ENCODE measurements at regions not wholly inside any gene's neighbourhood (a gene's known extent, or its start where the extent isn't known, plus 50 kb on each side); places are given as distances from the start of the nearest gene placed in this dataset.

DNA sequence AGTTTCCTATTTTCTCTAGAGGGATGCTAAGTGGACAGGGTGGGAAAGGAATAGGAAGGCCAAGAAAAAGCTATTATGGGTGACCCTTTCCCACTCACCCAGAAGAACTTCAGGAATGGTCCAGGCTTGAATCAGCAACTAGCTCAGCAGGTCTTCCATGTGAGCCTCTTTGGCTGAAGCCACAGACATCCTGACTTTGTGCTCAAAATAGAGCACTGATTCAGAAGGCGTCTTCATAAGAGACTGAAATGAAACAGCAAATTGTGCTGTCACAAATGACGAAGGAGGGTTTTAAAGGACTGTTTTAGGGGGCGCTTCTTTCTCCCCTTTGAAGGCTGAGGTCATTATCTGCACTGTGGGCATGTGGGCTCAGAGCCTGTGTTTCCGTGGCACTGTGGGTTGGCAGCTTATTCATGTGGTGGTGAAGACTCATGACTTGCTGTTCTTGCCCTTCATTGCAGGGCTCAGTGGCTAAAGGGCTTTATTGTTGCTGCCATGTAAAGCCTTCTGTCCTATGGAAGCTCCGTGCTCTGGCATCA, 65.8 kb upstream of the NFIL3 start:
- TF ChIP-seq CREB1 (IDR thresholded peaks at IDR 0.05; ENCODE audit: low read depth), result no peak
- TF ChIP-seq, protein P1, sequence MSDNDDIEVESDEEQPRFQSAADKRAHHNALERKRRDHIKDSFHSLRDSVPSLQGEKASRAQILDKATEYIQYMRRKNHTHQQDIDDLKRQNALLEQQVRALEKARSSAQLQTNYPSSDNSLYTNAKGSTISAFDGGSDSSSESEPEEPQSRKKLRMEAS (IDR thresholded peaks at IDR 0.05), result no peak

DNA sequence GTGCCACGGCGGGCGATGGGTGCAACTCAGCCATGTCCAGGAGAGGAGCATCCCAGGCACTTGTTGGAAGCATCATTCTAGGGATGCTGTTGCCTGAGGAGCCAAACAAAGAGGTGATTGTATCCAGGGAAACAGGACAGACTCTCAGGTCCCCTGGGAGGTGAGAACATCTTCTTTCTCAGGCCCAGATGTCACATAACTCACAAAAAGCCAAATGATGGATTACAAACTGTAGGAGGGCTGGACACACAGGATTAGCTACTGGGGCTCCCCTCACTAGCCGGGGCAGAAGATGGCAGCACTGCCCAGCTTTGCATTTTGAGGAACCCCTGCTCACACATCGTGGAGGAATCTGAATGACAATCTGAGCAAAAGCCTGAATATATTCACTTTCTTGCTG, 64.7 kb upstream of the NFIL3 start:
- TF ChIP-seq TCF12 (IDR thresholded peaks at IDR 0.05; ENCODE audit: low read depth) (no peak), FOXM1 (IDR thresholded peaks at IDR 0.05; ENCODE audit: borderline replicate concordance, low read depth) (no peak), CEBPB (IDR thresholded peaks at IDR 0.05) (no peak), ZBTB7A (IDR thresholded peaks at IDR 0.05; ENCODE audit: low read depth) (no peak), RAD21 (IDR thresholded peaks at IDR 0.05; ENCODE audit: low read depth) (no peak), TAF1 (IDR thresholded peaks at IDR 0.05; ENCODE audit: low read depth) (no peak), YY1 (IDR thresholded peaks at IDR 0.05; ENCODE audit: low read depth) (no peak), EP300 (IDR thresholded peaks at IDR 0.05; ENCODE audit: borderline replicate concordance) (no peak), CREB1 (IDR thresholded peaks at IDR 0.05; ENCODE audit: low read depth) (no peak), TEAD4 (IDR thresholded peaks at IDR 0.05) (no peak), NFIC (IDR thresholded peaks at IDR 0.05) (no peak), EGR1 (IDR thresholded peaks at IDR 0.05) (no peak)
- TF ChIP-seq, protein P1 (IDR thresholded peaks at IDR 0.05), result no peak
- TF ChIP-seq, protein P2, sequence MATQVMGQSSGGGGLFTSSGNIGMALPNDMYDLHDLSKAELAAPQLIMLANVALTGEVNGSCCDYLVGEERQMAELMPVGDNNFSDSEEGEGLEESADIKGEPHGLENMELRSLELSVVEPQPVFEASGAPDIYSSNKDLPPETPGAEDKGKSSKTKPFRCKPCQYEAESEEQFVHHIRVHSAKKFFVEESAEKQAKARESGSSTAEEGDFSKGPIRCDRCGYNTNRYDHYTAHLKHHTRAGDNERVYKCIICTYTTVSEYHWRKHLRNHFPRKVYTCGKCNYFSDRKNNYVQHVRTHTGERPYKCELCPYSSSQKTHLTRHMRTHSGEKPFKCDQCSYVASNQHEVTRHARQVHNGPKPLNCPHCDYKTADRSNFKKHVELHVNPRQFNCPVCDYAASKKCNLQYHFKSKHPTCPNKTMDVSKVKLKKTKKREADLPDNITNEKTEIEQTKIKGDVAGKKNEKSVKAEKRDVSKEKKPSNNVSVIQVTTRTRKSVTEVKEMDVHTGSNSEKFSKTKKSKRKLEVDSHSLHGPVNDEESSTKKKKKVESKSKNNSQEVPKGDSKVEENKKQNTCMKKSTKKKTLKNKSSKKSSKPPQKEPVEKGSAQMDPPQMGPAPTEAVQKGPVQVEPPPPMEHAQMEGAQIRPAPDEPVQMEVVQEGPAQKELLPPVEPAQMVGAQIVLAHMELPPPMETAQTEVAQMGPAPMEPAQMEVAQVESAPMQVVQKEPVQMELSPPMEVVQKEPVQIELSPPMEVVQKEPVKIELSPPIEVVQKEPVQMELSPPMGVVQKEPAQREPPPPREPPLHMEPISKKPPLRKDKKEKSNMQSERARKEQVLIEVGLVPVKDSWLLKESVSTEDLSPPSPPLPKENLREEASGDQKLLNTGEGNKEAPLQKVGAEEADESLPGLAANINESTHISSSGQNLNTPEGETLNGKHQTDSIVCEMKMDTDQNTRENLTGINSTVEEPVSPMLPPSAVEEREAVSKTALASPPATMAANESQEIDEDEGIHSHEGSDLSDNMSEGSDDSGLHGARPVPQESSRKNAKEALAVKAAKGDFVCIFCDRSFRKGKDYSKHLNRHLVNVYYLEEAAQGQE (IDR thresholded peaks at IDR 0.05; ENCODE audit: low read depth), result no peak
- TF ChIP-seq, protein P3, sequence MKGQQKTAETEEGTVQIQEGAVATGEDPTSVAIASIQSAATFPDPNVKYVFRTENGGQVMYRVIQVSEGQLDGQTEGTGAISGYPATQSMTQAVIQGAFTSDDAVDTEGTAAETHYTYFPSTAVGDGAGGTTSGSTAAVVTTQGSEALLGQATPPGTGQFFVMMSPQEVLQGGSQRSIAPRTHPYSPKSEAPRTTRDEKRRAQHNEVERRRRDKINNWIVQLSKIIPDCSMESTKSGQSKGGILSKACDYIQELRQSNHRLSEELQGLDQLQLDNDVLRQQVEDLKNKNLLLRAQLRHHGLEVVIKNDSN (IDR thresholded peaks at IDR 0.05), result no peak

DNA sequence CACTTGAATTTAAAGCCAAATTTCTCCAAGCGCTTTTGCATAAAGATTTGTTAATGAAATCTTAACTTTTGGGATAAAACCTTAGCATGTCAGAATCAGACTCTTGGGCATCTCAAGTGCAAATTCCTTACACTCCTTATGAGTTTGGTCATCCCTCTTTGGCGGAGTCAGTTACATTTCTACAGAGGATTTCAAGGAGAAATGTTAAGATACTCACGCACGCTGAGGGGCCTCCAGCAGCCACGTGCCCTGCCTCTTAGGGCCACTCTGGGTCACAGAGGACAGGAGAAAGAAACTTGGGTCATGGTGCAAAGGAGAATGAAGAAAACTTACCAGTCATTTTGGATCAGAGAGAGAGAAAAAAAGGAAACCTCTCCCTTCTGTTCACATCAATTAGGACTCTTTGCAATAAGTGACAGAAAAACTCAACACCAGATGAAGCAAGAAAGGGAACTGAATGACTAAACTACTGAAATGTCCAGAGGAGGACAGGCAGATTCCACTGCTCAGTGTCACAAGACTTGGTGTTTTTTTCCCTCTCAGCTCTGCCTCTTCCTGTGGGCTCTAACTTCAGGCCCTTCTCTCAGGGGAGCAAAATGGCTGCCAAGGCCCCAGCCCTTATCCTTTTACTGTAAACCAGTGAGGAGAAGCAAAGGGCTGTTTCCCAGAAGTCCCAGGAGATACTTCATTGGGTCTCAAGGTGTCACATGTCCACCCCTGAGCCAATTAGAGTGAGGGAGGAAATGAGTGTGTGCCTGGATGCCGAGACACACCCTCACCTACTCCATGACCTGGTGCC, 63.3 kb upstream of the NFIL3 start:
- TF ChIP-seq NFIC (IDR thresholded peaks at IDR 0.05), result no peak
- TF ChIP-seq, protein P3 (IDR thresholded peaks at IDR 0.05), result peak; percentile 43; the same call in 1 of the 2 replicates

DNA sequence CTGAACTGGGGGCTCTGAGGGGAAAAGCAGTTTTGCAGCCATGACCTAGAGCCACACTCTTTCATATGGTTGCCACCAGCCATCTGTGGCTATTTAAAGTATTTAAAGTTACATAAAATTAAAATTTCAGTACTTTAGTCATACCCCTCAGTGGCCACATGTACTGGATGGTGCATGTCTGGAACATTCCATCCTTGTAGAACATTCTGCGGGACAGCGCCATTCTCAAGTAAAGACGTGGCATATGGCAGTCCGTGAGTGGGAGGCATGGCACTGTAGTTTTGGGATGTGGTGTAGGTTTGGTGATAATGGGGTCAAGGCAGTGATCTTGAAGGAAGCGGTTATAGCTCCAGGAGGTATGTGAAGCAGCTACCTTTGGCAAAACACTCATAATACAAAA, 61.4 kb upstream of the NFIL3 start:
- TF ChIP-seq NFIC (IDR thresholded peaks at IDR 0.05) (no peak), TAF1 (IDR thresholded peaks at IDR 0.05; ENCODE audit: low read depth) (no peak), CREB1 (IDR thresholded peaks at IDR 0.05; ENCODE audit: low read depth) (no peak)

DNA sequence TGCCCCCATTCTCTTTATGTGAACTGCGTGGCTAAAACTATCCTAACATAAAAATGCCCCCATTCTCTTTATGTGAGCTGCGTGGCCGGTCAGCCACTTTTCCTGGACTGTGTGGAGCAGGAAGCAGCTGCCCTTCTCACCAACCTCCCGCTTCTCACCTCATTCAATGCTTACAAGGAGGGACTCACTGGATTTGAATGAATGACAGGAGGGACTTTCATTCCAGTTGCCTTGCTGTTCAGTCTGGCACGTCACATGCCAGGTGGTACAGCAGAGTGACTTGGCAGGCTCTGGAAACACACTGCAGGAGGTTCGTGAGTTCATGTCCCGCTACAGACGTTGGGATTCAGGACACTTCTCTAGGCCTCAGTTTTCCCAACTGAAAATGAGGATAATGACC, 60.2 kb upstream of the NFIL3 start:
- TF ChIP-seq CEBPB (IDR thresholded peaks at IDR 0.05), result no peak
- TF ChIP-seq, protein P1 (IDR thresholded peaks at IDR 0.05), result no peak
- TF ChIP-seq CREB1 (IDR thresholded peaks at IDR 0.05; ENCODE audit: low read depth), result no peak
- no peak for TF ChIP-seq EGR1 (IDR thresholded peaks at IDR 0.05)

DNA sequence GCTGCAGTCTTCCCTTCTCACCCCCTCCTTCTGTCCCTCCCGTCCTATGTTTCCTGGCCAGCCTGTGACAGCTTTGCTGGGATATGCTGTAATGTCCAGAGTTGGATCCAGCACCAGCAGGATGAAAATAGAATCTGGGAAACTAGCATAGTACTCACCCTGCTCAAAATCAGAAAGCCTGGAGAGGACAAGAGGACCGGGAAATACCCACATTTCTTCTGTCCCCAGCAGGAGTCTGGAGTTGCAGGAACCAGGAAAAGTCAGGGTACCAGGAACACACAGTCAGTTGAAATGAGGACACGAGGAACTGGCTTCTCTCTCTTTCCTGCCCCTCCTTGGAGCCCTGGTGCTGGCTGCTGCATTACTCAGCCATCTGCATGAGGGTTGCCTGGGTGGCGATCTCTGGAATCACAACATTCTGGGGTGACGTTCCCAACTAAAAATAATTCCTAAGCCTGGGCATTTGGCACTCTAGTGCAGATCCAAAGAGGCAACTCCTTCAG, 59.6 kb upstream of the NFIL3 start:
- TF ChIP-seq, protein P3 (IDR thresholded peaks at IDR 0.05), result no peak
- TF ChIP-seq, protein P1 (IDR thresholded peaks at IDR 0.05), result no peak
- TF ChIP-seq ZBTB7A (IDR thresholded peaks at IDR 0.05; ENCODE audit: low read depth) (no peak), FOXM1 (IDR thresholded peaks at IDR 0.05; ENCODE audit: borderline replicate concordance, low read depth) (no peak), RAD21 (IDR thresholded peaks at IDR 0.05; ENCODE audit: low read depth) (no peak), TCF12 (IDR thresholded peaks at IDR 0.05; ENCODE audit: low read depth) (no peak), EP300 (IDR thresholded peaks at IDR 0.05; ENCODE audit: borderline replicate concordance) (no peak), TAF1 (IDR thresholded peaks at IDR 0.05; ENCODE audit: low read depth) (no peak), EGR1 (IDR thresholded peaks at IDR 0.05) (no peak)

DNA sequence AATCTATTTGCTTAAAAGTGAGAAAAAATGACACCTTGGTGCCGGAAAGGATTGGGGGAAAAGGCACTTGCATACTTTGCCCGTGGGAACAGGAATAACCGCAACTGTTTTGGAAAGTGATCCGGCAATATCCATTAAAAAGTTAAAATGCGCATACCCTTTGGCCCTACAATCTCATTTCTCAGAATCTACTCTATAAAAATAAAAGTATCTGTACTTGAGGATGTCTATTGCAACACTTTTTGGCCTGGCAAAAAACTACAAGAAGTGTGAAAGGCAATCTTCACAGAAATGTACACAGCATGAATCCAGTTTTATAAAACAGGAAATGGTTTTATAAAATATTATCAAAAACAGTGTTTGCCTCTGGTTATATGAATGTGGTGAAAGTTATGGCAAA, 58.3 kb upstream of the NFIL3 start:
- no peak for TF ChIP-seq RAD21 (IDR thresholded peaks at IDR 0.05; ENCODE audit: low read depth)
- TF ChIP-seq TAF1 (IDR thresholded peaks at IDR 0.05; ENCODE audit: low read depth), result no peak
- TF ChIP-seq, protein P3 (IDR thresholded peaks at IDR 0.05), result no peak
- TF ChIP-seq FOXM1 (IDR thresholded peaks at IDR 0.05; ENCODE audit: borderline replicate concordance, low read depth), result no peak
- TF ChIP-seq YY1 (IDR thresholded peaks at IDR 0.05; ENCODE audit: low read depth), result no peak
- TF ChIP-seq EP300 (IDR thresholded peaks at IDR 0.05; ENCODE audit: borderline replicate concordance), result no peak
- no peak for TF ChIP-seq CEBPB (IDR thresholded peaks at IDR 0.05)
- TF ChIP-seq TCF12 (IDR thresholded peaks at IDR 0.05; ENCODE audit: low read depth), result no peak
- TF ChIP-seq NFIC (IDR thresholded peaks at IDR 0.05), result no peak
- TF ChIP-seq, protein P1 (IDR thresholded peaks at IDR 0.05), result no peak
